ENCODE measurements at regions not wholly inside any gene's neighbourhood (a gene's known extent, or its start where the extent isn't known, plus 50 kb on each side); places are given as distances from the start of the nearest gene placed in this dataset.

DNA sequence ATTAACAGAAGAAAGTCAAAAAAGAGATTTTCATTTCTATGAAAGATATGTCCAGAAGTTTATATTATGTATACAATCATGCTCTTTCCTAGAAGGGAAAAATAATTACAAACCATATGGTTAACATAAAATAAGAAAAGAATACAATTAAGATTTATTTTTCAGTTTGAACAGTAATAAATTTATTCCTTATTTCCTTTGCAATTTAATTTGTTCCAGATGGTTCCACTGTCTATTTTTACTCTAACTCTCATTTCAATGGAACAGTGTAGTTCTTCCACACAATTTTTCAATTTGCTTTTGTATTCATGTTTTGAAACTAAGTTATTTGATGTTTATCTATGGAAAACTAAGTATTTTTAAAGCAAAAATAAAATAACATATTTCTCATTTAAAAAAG lies 1026.3 kb downstream of the TAF11L14 start:
- TF ChIP-seq, protein P1, sequence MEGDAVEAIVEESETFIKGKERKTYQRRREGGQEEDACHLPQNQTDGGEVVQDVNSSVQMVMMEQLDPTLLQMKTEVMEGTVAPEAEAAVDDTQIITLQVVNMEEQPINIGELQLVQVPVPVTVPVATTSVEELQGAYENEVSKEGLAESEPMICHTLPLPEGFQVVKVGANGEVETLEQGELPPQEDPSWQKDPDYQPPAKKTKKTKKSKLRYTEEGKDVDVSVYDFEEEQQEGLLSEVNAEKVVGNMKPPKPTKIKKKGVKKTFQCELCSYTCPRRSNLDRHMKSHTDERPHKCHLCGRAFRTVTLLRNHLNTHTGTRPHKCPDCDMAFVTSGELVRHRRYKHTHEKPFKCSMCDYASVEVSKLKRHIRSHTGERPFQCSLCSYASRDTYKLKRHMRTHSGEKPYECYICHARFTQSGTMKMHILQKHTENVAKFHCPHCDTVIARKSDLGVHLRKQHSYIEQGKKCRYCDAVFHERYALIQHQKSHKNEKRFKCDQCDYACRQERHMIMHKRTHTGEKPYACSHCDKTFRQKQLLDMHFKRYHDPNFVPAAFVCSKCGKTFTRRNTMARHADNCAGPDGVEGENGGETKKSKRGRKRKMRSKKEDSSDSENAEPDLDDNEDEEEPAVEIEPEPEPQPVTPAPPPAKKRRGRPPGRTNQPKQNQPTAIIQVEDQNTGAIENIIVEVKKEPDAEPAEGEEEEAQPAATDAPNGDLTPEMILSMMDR (IDR thresholded peaks at IDR 0.05 in 4 of 5, conservative IDR thresholded peaks at IDR 0.05 in 1 of 5), result no peak
- no peak for TF ChIP-seq POLR2A (IDR thresholded peaks at IDR 0.05)
